ENCODE measurements at regions not wholly inside any gene's neighbourhood (a gene's known extent, or its start where the extent isn't known, plus 50 kb on each side); places are given as distances from the start of the nearest gene placed in this dataset.

DNA sequence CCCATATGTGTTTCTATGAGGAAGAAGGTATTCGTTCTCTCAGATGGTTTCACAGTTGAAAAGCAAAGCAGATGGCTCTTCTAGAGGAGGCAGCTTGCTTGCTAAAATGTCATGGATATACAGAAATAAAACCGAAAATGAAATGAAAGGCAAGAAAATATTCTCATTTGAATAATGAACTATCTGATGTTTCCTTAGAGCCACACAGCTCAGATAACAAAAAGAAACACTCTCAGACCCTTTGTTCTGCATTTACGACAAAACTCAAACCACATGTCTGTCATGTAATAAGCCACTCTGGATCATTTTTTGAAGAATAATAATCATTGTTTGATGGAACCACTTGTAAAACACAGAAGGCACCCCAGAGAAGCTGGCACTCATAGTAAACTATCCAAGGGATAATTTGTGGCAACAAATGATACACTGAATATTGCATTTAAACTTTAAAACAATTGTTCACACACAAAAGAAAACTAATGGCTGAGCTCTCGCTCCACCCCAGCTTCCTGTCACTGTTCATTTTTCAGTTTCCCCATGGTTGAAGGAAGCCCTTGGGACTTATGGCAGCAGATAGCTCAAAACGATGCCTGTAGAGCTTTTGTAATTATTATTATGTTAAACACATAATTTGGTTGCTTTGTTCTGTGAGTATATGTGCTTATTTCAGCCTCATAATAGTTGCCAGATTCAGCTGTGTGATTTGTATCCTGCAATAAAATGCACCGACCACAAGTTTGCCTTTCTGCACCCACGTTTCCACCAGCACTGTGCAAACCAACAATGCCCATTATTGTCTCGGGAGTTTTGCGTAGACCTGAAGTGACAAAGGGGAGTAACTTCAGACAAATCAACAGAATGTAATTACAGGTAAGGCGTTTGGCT lies 256.0 kb downstream of the TMEM167A start:
- Mint-ChIP-seq H3K27ac (no peak overlapping the region), H3K9me3 (peaks cover 0 to 4% of the 10 kb centered on the region in 2 donors), H3K27me3 (no peaks in the 10 kb centered on the region), H3K4me3 (peak overlapping the region in 1 of 2 donors; percentile 21), H3K4me1 (peaks cover 14% of the 10 kb centered on the region)
- DNase-seq (no peak), ATAC-seq (peak; percentile 37)

- DNase-seq = no peak
- Mint-ChIP-seq H3K4me3 (no peak overlapping the region), H3K27me3 (no peaks in the 10 kb centered on the region), H3K4me1 (peaks cover 14% of the 10 kb centered on the region), H3K27ac (no peak overlapping the region), H3K9me3 (peaks cover 0 to 4% of the 10 kb centered on the region in 2 donors)
- ATAC-seq = no peak
Observed at GRCh38 chr5:82820188-82820587, 257.0 kb downstream of the TMEM167A start.

DNA sequence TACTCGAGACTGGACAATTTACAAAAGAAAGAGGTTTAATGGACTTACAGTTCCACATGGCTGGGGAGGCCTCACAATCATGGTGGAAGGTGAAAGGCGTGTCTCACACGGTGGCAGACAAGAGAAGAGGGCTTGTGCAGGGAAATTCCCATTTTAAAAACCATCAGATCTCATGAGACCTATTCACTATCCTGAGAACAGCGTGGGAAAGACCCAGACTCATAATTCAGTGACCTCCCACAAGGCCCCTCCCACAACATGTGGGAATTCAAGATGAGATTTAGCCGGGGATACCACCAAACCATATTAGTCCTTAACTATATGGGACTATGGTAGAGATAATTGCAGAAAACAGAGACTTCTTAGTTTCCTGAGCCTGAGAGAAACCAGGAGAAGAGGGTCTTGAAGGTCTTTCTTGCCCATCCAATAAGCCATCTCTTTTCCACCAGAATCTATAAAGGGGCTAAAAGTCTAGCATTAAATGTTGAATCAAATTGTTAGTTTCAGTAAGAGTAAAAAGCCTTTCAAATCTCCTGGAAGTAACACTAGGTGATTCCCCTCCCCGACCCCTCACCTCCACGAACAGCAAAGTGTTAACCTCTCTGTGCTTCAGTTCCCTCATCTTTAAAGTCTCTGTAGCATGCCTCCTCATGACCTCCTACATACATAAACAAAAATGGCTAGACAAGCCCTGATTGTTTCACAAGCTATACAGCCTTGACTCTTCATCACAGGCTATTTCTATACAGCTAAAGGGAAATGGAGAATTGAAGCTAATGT lies 259.1 kb downstream of the TMEM167A start:
- Mint-ChIP-seq H3K4me1 (peaks cover 14% of the 10 kb centered on the region), H3K27me3 (no peaks in the 10 kb centered on the region), H3K4me3 (peak overlapping the region in 1 of 2 donors; percentile 3), H3K27ac (peak overlapping the region in 1 of 2 donors; percentile 26), H3K9me3 (peaks cover 0 to 4% of the 10 kb centered on the region in 2 donors)
- DNase-seq (peak in 1 of 2 donors; percentile 14), ATAC-seq (peak; percentile 88)

GRCh38 chr5:82816926-82817325 lies 260.3 kb downstream of the TMEM167A start:
- no peak overlapping the region for H3K4me3 Mint-ChIP-seq
- ATAC-seq (no peak), DNase-seq (no peak)
- H3K27me3 Mint-ChIP-seq = no peaks in the 10 kb centered on the region
- H3K9me3 Mint-ChIP-seq = no peaks in the 10 kb centered on the region
- no peak overlapping the region for H3K27ac Mint-ChIP-seq
- peaks cover 20% of the 10 kb centered on the region for H3K4me1 Mint-ChIP-seq

DNA sequence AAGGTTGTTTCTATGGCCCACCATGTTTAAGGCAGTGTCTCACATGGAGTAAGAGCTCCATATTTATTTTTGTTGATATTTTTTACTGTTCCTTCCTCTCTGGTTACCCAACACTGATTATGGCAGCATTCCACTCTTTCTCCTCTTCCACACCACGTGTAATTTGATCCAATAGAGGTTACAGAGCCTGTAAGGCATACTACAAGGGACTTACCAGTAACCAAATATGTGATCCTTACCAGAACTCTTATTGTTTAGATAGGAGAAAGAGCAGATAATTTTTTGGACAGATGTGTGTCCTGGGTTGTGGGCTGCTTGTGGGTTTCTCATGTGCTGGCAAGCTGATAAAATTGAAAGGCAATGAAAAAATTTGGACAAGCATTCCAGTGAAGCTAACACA lies 261.3 kb downstream of the TMEM167A start:
- ATAC-seq (no peak), DNase-seq (no peak)
- Mint-ChIP-seq H3K4me1 (peaks cover 20% of the 10 kb centered on the region), H3K27me3 (no peaks in the 10 kb centered on the region), H3K4me3 (no peak overlapping the region), H3K9me3 (no peaks in the 10 kb centered on the region), H3K27ac (no peak overlapping the region)

- Mint-ChIP-seq H3K27me3 (no peaks in the 10 kb centered on the region), H3K4me1 (peaks cover 14% of the 10 kb centered on the region), H3K9me3 (no peaks in the 10 kb centered on the region), H3K27ac (no peak overlapping the region), H3K4me3 (no peak overlapping the region)
- DNase-seq (no peak), ATAC-seq (no peak)
Observed at GRCh38 chr5:82813861-82814260, 263.3 kb downstream of the TMEM167A start.

DNA sequence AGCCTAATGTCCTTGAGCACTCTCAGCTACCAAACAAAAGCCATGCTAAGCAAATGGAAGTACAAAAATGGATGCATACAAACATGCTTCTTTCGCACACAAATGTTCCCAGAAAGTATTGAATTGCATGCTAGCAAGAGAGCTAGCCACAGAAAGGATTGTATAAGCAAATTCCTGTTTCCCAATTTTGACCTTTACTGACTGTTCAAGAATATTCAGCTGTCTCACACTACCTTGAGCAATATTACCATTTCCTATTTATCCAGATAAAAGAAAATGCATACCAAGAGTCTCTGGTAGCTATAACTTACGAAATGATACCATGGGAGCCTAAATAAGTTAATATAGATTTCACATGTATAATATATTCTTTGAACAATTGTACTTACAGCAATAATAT lies 264.6 kb downstream of the TMEM167A start:
- Mint-ChIP-seq H3K4me1 (peaks cover 7% of the 10 kb centered on the region), H3K27ac (no peak overlapping the region), H3K9me3 (no peaks in the 10 kb centered on the region), H3K4me3 (no peak overlapping the region), H3K27me3 (no peaks in the 10 kb centered on the region)
- ATAC-seq (no peak), DNase-seq (no peak)

DNA sequence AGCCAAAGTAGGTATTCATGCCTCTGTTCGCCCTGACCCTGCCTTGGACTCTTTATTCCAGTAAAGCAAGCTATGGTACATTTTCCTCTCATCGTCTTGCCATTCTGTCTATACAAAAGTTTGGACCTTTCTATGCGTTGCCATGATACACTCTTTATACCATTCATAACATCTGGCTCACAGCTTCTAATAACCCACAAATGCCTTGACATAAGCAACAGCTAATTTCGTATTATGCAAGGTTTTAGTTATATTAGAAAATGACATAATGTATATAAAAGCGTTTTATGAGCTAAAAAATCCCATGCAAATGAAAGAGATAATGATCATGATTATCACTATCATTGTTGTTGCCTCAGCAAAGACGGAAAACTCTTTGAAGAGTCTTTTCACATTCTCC lies 265.7 kb downstream of the TMEM167A start:
- Mint-ChIP-seq H3K27me3 (no peaks in the 10 kb centered on the region), H3K4me3 (no peak overlapping the region), H3K9me3 (no peaks in the 10 kb centered on the region), H3K4me1 (peaks cover 6% of the 10 kb centered on the region), H3K27ac (no peak overlapping the region)
- ATAC-seq (no peak), DNase-seq (no peak)

GRCh38 chr5:82809420-82810143 lies 267.6 kb downstream of the TMEM167A start:
- Mint-ChIP-seq H3K9me3 (no peaks in the 10 kb centered on the region), H3K4me3 (no peak overlapping the region), H3K27me3 (no peaks in the 10 kb centered on the region), H3K27ac (no peak overlapping the region), H3K4me1 (peaks cover 6% of the 10 kb centered on the region)
- no peak for ATAC-seq
- DNase-seq = no peak

GRCh38 chr5:82808960-82809359 lies 268.2 kb downstream of the TMEM167A start:
- ATAC-seq (no peak), DNase-seq (no peak)
- Mint-ChIP-seq H3K4me3 (no peak overlapping the region), H3K4me1 (peaks cover 6% of the 10 kb centered on the region), H3K27me3 (no peaks in the 10 kb centered on the region), H3K9me3 (no peaks in the 10 kb centered on the region), H3K27ac (no peak overlapping the region)

- no peak for DNase-seq
- Mint-ChIP-seq H3K4me1 (peaks cover under 1% of the 10 kb centered on the region), H3K9me3 (no peaks in the 10 kb centered on the region), H3K27me3 (no peaks in the 10 kb centered on the region), H3K27ac (no peak overlapping the region), H3K4me3 (no peak overlapping the region)
- ATAC-seq = no peak
Observed at GRCh38 chr5:82807021-82807420, 270.2 kb downstream of the TMEM167A start.

DNA sequence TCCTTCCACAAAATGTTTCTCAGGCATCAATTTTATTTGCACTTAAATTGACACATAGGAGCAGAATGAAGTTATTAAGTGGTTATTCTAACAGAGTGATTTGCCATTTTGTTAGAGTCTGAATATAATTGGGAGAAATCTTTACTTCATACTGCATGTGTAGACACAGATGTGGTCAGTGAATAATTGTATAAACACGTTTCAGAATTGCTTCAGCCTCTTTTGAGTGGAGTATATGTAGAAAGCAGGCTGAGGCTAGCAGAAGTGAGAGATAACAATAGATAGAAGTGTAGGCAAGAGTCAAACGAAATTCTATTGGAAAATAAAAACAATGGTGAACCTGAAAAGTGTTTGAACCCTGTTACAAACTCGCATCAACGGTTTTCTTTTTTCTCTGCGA lies 270.7 kb downstream of the TMEM167A start:
- Mint-ChIP-seq H3K4me1 (no peaks in the 10 kb centered on the region), H3K9me3 (no peaks in the 10 kb centered on the region), H3K4me3 (no peak overlapping the region), H3K27me3 (no peaks in the 10 kb centered on the region), H3K27ac (no peak overlapping the region)
- ATAC-seq = no peak
- DNase-seq = no peak

GRCh38 chr5:82804155-82804690 lies 273.0 kb downstream of the TMEM167A start:
- Mint-ChIP-seq H3K4me3 (no peak overlapping the region), H3K4me1 (no peaks in the 10 kb centered on the region), H3K27ac (no peak overlapping the region), H3K27me3 (no peaks in the 10 kb centered on the region), H3K9me3 (no peaks in the 10 kb centered on the region)
- no peak for DNase-seq
- no peak for ATAC-seq

DNA sequence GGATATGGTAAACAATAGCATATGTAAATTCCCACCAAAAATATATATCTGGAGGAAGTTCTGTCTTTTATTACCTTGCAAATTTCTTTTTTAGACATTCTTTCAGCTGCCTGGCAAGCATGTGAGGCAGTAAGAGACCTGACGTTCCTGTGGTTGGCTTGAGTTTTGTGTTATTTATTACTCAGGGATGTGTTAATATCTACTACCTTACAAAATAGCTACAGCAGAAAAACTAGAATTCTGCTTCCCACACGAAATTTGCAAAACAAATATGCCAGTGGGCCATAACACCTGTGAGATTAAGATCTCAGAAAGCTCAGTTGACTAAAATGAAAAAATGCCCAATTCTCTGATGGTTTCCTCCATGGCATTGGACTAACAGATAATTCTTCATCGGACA lies 274.2 kb downstream of the TMEM167A start:
- H3K27me3 Mint-ChIP-seq = no peaks in the 10 kb centered on the region
- ATAC-seq (no peak), DNase-seq (no peak)
- H3K27ac Mint-ChIP-seq = no peak overlapping the region
- H3K9me3 Mint-ChIP-seq = no peaks in the 10 kb centered on the region
- H3K4me1 Mint-ChIP-seq = no peaks in the 10 kb centered on the region
- H3K4me3 Mint-ChIP-seq = no peak overlapping the region

DNA sequence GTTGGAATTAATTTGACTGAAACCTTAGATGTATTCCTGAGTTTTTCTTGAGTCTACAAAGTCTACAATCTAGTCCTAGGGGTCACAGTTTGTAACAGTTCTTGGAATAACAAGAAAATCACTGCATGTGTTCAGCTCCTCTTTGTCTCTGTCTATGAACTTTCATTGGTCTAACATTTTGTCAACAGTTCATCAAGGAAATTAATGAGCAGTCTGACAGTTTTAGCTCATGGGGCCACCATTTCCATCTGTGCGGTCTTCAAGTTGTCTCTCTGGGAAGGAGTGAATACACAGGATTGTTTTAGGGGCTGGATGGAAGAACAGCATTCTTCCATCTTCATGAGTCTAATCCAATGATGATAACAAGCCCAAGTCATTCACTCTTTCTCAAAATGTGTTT lies 276.4 kb downstream of the TMEM167A start:
- DNase-seq = no peak
- Mint-ChIP-seq H3K4me3 (no peak overlapping the region), H3K4me1 (no peaks in the 10 kb centered on the region), H3K27me3 (no peaks in the 10 kb centered on the region), H3K9me3 (no peaks in the 10 kb centered on the region), H3K27ac (no peak overlapping the region)
- no peak for ATAC-seq

Measured in stimulated activated naive CD8-positive, alpha-beta T cell treated with anti-CD3 and anti-CD28 coated beads, Interleukin-15, amount 100 ng/mL, for 72 hours (primary cell).